Hippocampal formation (tissue), 2 donors: ENCODE measurements at regions not wholly inside any gene's neighbourhood (a gene's known extent, or its start where the extent isn't known, plus 50 kb on each side); places are given as distances from the start of the nearest gene placed in this dataset.

Experiments
- DNase-seq, 2 donors: peaks; one replicate each; lab custom pipeline; 2025; lab: John Stamatoyannopoulos, UW

DNA sequence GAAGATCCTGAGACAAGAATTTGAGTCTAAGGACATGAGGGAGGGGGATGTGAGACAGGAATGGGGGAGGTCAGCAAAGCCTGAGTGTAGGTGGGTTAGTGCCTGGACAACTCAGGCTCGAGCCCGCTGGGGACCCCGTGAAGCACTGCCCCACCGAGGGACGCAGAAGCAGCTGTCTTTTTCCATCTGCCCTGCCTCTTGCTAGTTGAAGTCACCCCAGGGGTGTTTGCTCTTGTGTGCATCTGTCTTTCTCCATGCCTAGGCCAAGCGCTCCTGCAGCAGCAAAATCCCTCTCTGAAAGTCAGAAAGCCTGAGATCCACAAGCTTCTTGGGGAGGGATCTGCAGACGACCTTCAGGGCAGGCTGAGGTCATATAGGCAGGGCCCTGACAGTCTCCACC lies 79.0 kb upstream of the CELF2 start:
- no peak for DNase-seq

DNA sequence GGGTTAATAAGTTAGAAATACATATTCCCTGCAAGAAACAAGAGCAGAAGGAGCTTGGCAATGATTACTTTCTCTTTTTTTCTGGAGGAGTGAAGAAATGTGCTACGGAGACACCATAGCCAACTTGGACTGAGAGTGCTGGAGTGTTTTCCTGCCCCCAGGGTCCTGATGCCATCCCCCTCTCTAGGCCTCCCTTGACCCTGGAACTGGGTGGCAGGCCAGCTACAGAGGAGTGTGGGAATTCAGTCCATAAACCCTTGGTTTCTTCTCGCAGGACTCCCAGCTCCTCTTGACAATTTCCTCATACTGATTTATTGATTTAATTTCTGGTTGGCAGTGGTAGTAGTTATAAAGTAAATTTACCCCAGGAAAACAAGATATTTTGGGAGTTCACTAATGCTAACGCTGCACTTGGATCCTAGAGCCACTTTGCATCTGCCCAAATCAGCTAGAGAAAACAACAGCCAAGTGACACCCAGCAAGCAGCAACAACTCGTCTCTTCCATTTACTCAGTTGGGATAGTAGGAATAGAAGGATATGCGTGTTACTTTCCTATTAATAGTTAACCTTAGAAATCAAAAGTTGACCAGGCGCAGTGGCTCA lies 76.4 kb upstream of the CELF2 start:
- no peak for DNase-seq

DNA sequence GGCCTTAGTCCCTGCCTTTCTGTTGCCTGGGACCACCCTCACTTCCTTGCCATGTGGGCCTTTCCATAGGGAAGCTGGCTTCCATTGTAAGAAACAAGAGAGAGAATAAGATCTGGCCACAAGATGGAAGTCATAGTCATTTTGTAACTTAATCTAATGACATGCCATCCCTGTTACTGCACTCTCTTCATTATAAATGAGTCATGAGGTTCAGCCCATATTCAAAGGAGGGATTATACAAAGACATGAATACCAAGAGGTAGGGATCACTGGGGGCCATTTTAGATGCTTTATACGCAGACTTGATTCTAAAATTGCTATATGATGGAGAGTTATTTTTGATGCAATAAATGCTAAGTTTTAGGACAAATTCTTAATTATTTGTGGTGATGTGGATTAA lies 75.2 kb upstream of the CELF2 start:
- DNase-seq, result no peak

DNA sequence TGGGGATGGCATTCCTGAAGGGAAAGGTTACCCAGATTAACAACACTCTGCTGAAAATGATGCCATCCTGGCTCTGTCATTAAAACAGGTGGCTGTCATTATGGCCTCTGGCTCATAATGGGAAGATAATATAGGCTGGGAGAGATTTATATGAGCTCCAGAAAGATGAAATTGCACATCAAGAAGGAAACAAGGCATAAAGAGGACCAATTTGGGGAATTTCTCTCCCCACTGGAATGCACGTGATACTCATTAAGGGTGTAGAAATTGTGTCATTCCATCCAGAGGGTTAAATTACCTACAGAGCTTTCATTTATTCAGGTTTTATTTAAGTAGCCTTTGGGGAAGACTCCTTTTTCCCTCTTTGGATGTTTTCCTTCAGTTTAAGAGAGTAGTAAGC lies 71.6 kb upstream of the CELF2 start:
- DNase-seq, result no peak

DNA sequence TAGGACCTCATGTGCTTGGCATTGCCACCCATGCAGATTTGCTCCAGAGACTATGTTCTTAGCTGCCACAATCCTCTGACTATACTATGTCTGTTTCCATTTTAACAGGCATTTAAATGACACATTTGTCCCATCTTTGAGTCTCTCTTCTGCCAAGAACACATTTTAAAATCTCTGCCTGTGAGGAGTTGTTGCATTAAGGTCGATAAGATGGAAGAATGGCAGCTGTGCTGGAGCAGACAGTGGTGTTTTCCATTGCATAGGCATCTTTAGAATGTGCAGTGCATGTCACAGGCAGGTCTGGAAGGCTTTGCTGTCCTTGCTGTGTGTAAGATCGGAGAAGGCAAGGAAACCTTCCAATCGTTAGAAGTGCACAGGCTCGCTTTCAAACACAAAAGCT lies 70.9 kb upstream of the CELF2 start:
- DNase-seq, result no peak

DNA sequence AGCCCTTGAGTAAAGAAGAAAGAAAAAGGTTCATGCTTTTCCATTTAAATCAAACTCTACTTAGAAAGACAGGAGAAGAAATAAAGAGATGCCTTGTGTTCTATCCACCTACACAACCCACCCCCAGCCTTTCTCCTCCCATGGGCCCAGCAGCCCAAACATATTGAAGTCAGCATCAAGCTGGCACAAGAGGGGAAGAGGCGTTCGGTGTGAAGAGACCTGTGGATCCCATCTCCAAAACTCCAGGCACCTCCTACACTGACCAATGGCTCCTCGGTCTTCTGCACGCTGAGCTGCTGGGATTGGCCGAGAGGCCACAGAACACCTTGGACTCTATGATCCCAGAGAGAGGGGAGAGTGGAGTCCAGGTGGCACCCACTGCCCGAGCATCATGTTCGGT lies 66.0 kb upstream of the CELF2 start:
- DNase-seq, result no peak

DNA sequence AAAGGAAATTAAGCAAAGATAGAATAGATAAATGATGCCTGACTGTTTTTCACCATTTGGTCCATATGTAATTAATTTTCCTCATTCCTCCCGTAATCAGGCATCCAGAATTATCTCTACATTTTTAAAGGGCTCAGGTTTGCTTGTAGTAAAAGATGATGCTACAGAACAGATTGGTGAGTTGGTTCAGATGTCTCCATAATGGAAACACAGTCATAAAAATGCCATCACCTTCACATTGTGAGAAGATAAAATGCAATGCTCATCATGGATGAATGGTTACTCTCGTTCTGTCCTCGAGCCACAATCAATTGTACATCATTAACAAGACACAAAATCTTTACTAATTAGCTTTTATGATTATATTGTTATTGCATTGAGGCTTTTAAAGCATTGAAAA lies 64.9 kb upstream of the CELF2 start:
- DNase-seq, result no peak

DNA sequence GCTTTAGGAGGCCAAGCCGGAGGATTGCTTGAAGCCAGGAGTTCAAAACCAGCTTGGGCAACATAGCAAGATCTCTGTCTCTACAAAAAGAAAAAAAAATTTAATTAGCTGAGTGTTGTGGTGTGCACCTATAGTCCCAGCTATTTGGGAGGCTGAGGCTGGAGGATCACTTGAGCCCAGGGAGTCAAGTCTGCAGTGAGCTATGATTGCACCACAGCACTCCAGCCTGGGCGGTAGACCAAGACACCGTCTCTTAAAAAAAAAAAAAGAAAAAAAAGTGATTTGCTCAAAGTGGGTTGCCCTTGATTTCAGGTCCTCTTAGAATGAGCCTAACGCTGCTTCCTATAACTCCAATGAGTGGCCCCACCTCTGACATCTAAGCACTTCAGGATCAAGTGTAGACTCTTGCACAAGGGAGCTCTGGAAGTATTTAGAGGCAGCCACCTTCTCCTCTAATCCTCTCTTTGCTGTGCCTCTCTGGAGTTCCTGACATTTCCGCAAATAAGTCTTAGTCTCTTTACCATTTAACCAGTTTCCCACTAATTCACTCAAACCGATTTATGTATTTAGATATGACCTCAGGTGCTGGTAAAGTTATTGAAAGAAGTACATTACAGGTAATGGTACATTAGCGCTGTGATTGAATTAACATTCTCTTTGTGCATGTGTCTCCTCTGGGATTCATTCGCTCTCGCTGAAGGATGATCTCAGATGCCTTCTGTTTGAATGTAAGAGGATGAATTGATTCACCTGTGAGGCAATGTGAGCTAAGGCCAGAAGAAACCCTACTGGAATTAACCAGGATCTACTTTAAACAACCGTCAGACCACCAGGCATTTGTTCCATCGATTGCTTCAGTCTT lies 60.8 kb upstream of the CELF2 start:
- DNase-seq, result no peak

DNA sequence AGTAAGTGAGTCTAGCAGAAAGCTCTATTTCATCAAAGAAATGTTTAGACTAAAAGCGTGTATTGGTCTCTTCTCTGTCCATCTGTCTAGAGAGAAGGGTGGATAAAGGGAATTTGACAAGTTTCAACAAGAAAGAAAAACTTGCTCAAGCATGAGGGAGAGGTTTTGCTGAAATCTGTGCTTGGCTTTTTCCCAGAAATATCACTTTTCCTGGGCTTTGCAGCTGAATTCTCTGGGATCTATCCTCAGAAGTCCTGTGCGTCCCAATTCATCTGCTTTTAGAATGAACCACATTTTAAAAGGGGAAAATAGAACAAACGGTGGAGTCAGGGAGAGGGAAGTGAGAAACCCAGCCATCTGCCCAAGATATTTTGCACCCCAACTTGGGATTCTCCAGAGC lies 59.6 kb upstream of the CELF2 start:
- no peak for DNase-seq

DNA sequence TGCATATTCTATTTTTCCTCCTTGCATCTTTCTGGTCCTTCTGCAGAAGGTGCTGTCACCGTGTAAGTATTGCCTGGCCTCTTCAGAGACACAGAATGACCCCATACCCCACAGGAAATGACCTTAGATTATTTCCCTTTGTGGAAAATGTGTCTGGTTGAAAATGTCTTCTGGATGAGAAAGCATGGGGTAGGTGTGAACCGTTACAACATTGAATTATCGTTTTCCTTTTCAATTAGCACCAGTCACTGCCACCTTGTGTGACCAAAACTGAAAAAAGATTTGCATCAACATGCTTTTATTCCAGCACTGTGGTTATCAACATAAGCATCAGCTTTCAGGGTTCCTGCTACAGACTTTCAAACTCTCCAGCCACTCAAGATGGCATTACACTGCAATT lies 58.0 kb upstream of the CELF2 start:
- no peak for DNase-seq

DNA sequence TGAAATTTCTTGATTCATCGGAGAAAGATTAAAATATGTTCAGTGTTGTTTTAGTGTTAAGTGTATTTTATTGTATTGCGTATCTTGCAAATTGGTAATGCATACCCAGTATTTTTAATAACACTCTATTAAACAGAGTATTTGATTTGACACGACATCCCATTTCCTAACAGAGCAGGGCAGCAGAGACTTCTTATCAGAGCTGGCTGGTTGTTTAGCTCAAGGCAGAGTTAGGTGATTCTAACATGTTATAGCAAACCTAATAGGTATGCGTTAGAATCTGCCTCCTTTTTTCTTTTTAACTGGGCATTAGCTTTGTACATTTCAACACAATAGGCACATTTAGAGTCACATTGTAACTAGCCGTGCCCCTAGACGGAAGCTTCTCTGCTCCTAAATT lies 57.1 kb upstream of the CELF2 start:
- no peak for DNase-seq

DNA sequence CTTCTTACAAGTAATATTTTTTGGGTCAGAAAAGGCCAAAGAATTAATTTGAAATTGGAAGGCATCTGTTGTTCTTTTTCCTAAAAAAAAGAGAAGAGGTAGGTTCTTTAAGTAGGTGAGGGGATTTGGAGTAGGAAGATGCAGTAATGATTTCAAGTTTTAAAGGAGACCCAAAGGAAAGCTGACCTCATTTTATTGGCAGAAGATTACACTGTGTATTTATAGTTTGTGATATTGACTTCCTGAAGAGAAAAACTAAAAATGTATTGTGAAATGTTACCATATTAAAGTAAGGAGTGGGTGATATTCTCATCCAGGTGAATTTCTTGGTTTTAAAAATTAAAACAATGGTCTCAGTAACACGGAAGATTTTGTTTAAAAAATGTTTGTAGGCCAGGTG lies 56.6 kb upstream of the CELF2 start:
- no peak for DNase-seq

DNA sequence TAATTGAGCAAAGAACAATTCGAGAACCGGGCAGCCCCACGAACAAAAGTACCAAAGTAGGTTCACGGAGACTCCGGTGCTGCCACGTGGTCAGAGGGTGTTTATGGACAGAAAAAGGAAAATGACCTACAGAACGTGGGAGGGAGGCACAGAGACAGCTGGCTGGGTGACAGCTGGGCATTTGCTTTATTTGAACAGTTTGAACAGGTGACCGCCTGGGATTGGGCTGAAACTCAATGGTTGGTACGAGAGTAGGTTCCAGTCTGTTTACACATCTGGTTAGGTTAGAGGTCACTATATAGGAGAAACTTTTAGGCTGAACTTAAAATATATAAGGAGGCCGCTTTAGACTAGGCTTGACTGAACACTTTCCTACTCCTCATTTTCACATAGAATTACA lies 50.6 kb upstream of the CELF2 start:
- DNase-seq, result no peak

DNA sequence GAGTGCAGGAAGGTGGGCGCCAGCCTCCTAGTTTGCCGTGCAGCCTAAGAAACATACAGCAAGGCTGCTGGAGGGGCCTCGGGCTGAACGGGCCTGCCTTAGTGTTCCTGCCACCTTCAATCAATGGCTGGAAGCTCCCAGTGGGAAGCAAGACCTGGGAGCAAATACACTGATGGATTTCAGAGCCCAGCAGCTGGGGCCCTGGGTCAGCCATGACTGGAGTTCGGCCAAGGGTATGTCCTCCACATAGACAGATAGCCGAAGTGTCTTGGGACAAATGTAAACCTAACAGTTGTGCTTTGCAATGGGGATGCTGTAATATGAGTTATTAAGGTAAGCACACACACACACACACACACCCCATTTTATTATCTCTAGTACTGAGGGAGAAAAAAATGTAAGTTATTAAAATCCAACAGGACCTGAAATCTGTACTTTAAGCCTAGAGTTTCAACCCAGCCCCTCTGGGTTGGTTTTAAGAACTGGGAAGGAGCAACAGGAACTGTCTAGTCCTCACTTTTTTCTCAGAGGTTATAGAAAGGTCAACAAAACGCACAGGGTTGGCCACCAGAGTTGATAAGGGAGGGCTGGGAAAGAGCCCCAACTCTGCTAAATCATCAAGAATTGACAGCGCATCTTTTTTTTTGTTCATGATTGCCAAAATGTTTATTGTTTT lies 50.0 kb upstream of the CELF2 start:
- no peak for DNase-seq
